Esophagus squamous epithelium (tissue), 4 donors: ENCODE measurements at regions not wholly inside any gene's neighbourhood (a gene's known extent, or its start where the extent isn't known, plus 50 kb on each side); places are given as distances from the start of the nearest gene placed in this dataset.

Source experiments
- CTCF ChIP-seq, 6 experiments: fragments of 450-650 bp in 4 of 6; fragments of 200-600 bp in 2 of 6; sonication (generic) in 2 of 6; IDR thresholded peaks; one replicate each; pipeline ENCODE4 v1.5.1; 2016 to 2019; ENCODE audit warnings: antibody characterized with exemption in 6 of 6, mild to moderate bottlenecking in 4 of 6, moderate library complexity in 4 of 6
- POLR2A ChIP-seq, 4 donors: fragments of 450-650 bp; IDR thresholded peaks; one replicate each; pipeline ENCODE4 v1.6.1; 2017; ENCODE audit warnings: antibody characterized with exemption in 4 of 4, mild to moderate bottlenecking in 4 of 4, moderate library complexity in 3 of 4

GRCh38 chr13:80498433-80498832 lies 157.5 kb upstream of the SPRY2 start:
- TF ChIP-seq CTCF (IDR thresholded peaks at IDR 0.05) (no peak), POLR2A (IDR thresholded peaks at IDR 0.05) (no peak)
